Spleen (tissue), 11 donors: ENCODE measurements at regions not wholly inside any gene's neighbourhood (a gene's known extent, or its start where the extent isn't known, plus 50 kb on each side); places are given as distances from the start of the nearest gene placed in this dataset.

ENCODE experiments used
- DNase-seq: peaks from one replicate; pipeline ENCODE4 v3.0.0-alpha.2; 2020
- H3K27ac ChIP-seq, 8 donors: fragments of 200-600 bp; sonication (generic) in 7 of 8; 1 replicate in 4 of 8; 2 replicates in 4 of 8; pipeline versions ENCODE4 v1.5.0 to v1.8.0; 2016 to 2021; ENCODE audit warnings: inconsistent platforms in 4 of 8, mild to moderate bottlenecking in 4 of 8, moderate library complexity in 1 of 8
- H3K27me3 ChIP-seq, 7 donors: fragments of 200-600 bp; sonication (generic) in 6 of 7; replicated peaks in 1 of 7; 1 replicate in 4 of 7; 2 replicates in 3 of 7; pipeline versions ENCODE4 v1.5.0 to v1.8.0; 2016 to 2021; ENCODE audit warnings: inconsistent platforms in 3 of 7, mild to moderate bottlenecking in 1 of 7
- H3K36me3 ChIP-seq, 6 donors: fragments of 200-600 bp; sonication (generic) in 5 of 6; 1 replicate in 4 of 6; 2 replicates in 2 of 6; pipeline versions ENCODE4 v1.5.0 to v1.8.0; 2016 to 2021; ENCODE audit warnings: inconsistent platforms in 2 of 6
- H3K4me1 ChIP-seq, 6 donors: fragments of 200-600 bp; sonication (generic) in 5 of 6; 1 replicate in 3 of 6; 2 replicates in 3 of 6; pipeline versions ENCODE4 v1.5.0 to v1.8.0; 2016 to 2021; ENCODE audit warnings: inconsistent platforms in 3 of 6
- H3K4me3 ChIP-seq, 8 donors: fragments of 200-600 bp; sonication (generic) in 7 of 8; 1 replicate in 4 of 8; 2 replicates in 4 of 8; pipeline versions ENCODE4 v1.5.0 to v1.8.0; 2016 to 2021; ENCODE audit warnings: inconsistent platforms in 4 of 8, mild to moderate bottlenecking in 4 of 8, moderate library complexity in 2 of 8
- H3K9me3 ChIP-seq, 8 donors: fragments of 200-600 bp; sonication (generic) in 7 of 8; 1 replicate in 4 of 8; 2 replicates in 4 of 8; pipeline versions ENCODE4 v1.5.0 to v1.8.0; 2016 to 2021; ENCODE audit warnings: inconsistent platforms in 4 of 8
- POLR2A ChIP-seq, 3 donors: fragments of 450-650 bp; IDR thresholded peaks; one replicate each; pipeline ENCODE4 v1.5.1; 2017; ENCODE audit warnings: antibody characterized with exemption in 3 of 3, mild to moderate bottlenecking in 1 of 3
- POLR2AphosphoS5 ChIP-seq, 3 donors: sonication (generic); formaldehyde crosslinking; IDR thresholded peaks; one replicate each; pipeline ENCODE4 v1.5.1; 2017; ENCODE audit warnings: antibody characterized with exemption in 3 of 3
- WGBS, 5 donors: extraction: QIAGEN DNeasy Blood & Tissue Kit in 3 of 5; methylation state at CpG; one replicate each; pipeline versions ENCODE4 v1.1.5 to v1.1.7; 2013 to 2018; 5-methylcytosine and 5-hydroxymethylcytosine counted together
- intact Hi-C: fragments of 100-400 bp; cut with DNase I; formaldehyde crosslinking; loops from one replicate; pipeline ENCODE4 v1.15.0; 2023; ENCODE audit warnings: low total_unique reads
- TF ChIP-seq, protein P1 (sequence below), 11 experiments: fragments of 200-600 bp in 7 of 11; fragments of 450-650 bp in 4 of 11; sonication (generic) in 4 of 11; IDR thresholded peaks in 8 of 11; conservative IDR thresholded peaks in 3 of 11; 1 replicate in 7 of 11; 2 replicates in 4 of 11; pipeline versions ENCODE4 v1.4.0 to v1.8.0; 2016 to 2021; ENCODE audit warnings: antibody characterized with exemption in 11 of 11, inconsistent platforms in 4 of 11, mild to moderate bottlenecking in 1 of 11
- donor health status: healthy with polysubstance abuse.
- donor health status: DM: no; HTN: no; CAD: no; lungs with moderate emphysema.
- donor health status: DM: no; HTN: no; CAD: no.
- donor health status: Bipolar disorder and iron deficiency.
- donor health status: healthy.
- donor health status: DM: no; HTN: no; CAD: no.
- donor health status: DM: yes; HTN: yes; CAD: no.

DNA sequence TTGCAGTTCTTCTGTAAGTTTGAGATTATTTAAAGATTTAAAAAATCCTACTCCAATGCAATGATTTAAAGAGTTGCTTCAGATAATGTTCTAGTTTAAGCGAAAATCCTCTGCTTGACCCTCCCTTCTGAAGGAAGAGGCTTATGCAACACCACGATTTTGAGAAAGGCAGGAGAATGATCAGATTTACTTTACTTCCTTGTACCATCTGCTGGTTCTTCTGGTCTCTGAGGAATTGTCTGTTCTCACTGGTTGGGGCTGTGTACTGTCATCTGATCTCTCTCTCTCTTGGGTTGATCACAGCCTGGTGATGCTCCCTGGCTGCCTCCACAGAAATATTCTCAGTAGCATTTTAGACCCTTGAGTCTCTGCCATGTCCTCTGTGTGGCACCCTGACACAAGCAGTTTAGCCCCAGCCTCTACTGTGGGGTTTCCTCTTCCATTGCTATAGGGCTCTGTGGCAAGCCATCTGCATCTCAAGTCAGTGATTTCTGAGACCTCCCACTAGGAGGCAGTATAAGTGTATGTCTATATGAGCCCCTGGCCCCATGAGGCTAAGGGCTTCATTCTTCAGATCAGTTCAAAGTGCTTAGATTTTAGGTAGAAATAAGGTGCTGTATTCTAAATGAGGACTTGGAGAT, 50.8 kb upstream of the PLAAT1 start:
- Histone ChIP-seq H3K36me3 (no peaks in the 10 kb centered on the region), H3K9me3 (no peaks in the 10 kb centered on the region), H3K4me3 (no peak overlapping the region), H3K27ac (no peak overlapping the region), H3K4me1 (no peaks in the 10 kb centered on the region), H3K27me3 (no peaks in the 10 kb centered on the region)
- TF ChIP-seq POLR2A (IDR thresholded peaks at IDR 0.05) (no peak), POLR2AphosphoS5 (IDR thresholded peaks at IDR 0.05) (no peak)
- TF ChIP-seq, protein P1, sequence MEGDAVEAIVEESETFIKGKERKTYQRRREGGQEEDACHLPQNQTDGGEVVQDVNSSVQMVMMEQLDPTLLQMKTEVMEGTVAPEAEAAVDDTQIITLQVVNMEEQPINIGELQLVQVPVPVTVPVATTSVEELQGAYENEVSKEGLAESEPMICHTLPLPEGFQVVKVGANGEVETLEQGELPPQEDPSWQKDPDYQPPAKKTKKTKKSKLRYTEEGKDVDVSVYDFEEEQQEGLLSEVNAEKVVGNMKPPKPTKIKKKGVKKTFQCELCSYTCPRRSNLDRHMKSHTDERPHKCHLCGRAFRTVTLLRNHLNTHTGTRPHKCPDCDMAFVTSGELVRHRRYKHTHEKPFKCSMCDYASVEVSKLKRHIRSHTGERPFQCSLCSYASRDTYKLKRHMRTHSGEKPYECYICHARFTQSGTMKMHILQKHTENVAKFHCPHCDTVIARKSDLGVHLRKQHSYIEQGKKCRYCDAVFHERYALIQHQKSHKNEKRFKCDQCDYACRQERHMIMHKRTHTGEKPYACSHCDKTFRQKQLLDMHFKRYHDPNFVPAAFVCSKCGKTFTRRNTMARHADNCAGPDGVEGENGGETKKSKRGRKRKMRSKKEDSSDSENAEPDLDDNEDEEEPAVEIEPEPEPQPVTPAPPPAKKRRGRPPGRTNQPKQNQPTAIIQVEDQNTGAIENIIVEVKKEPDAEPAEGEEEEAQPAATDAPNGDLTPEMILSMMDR (IDR thresholded peaks at IDR 0.05 in 8 of 11, conservative IDR thresholded peaks at IDR 0.05 in 3 of 11), result peak in 2 of 11 experiments; percentile 38 to 42
- 43 to 62% (median 49%) methylated on average over 2 of the region's 2 CpGs for WGBS, 5 donors
- no peak for DNase-seq
- intact Hi-C loops, result no loop called here
